Gastrocnemius medialis (tissue), 4 donors: ENCODE measurements at regions not wholly inside any gene's neighbourhood (a gene's known extent, or its start where the extent isn't known, plus 50 kb on each side); places are given as distances from the start of the nearest gene placed in this dataset.

ENCODE experiments used
- POLR2A ChIP-seq, 2 donors: fragments of 450-650 bp; IDR thresholded peaks; one replicate each; pipeline ENCODE4 v1.6.1; 2017; ENCODE audit warnings: antibody characterized with exemption in 2 of 2, mild to moderate bottlenecking in 2 of 2, moderate library complexity in 2 of 2
- TF ChIP-seq, protein P1 (sequence below), 5 experiments: fragments of 450-650 bp in 3 of 5; fragments of 200-600 bp in 2 of 5; sonication (generic) in 2 of 5; IDR thresholded peaks in 4 of 5; conservative IDR thresholded peaks in 1 of 5; 1 replicate in 4 of 5; 2 replicates in 1 of 5; pipeline ENCODE4 v1.5.1; 2016 to 2019; ENCODE audit warnings: antibody characterized with exemption in 5 of 5, mild to moderate bottlenecking in 3 of 5, moderate library complexity in 3 of 5

DNA sequence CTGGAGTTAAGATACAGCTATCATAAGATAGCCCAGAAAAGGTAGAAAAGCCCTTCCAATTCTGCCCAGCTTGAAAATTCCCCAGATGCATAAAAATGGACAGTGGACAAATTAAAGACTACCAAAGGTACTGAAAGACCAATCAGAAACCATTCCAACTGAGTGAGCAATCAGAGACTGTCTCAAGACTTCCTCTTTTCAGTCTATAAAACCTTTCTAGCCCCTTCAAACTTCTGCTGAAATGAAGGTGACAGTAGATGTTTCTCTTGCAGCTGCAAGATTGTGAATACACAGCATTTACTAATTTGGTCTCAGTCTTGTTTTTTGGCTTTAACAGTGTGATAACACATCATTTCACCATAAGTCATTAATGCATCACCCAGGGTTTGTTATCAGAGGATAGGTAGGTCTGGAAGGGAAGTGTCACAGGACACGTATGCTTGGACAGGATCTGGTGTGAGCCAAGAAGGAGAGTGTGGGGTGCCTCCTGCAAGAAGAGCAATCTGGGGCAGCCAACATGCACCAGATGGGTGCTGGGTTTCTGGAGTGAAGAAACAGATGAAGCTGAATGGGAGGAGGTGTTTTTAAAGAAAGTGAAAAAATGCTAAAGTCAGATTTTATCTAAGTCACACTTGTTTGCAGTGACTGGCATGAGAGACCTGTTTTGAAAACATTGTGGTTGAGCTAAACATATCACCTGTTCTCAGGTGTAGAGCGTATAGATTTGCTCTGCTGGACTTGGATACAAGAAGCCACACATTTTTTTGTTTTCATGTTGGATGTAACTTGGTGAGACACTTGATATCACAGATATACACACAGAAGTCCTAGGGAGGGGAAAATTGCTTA lies 75.3 kb upstream of the DDX18 start:
- TF ChIP-seq, protein P1, sequence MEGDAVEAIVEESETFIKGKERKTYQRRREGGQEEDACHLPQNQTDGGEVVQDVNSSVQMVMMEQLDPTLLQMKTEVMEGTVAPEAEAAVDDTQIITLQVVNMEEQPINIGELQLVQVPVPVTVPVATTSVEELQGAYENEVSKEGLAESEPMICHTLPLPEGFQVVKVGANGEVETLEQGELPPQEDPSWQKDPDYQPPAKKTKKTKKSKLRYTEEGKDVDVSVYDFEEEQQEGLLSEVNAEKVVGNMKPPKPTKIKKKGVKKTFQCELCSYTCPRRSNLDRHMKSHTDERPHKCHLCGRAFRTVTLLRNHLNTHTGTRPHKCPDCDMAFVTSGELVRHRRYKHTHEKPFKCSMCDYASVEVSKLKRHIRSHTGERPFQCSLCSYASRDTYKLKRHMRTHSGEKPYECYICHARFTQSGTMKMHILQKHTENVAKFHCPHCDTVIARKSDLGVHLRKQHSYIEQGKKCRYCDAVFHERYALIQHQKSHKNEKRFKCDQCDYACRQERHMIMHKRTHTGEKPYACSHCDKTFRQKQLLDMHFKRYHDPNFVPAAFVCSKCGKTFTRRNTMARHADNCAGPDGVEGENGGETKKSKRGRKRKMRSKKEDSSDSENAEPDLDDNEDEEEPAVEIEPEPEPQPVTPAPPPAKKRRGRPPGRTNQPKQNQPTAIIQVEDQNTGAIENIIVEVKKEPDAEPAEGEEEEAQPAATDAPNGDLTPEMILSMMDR (IDR thresholded peaks at IDR 0.05 in 4 of 5, conservative IDR thresholded peaks at IDR 0.05 in 1 of 5): no peak
- TF ChIP-seq POLR2A (IDR thresholded peaks at IDR 0.05): no peak
